Mesothelial cell of epicardium (in vitro differentiated cells): ENCODE measurements at regions not wholly inside any gene's neighbourhood (a gene's known extent, or its start where the extent isn't known, plus 50 kb on each side); places are given as distances from the start of the nearest gene placed in this dataset.

Experiments
- DNase-seq, 2 experiments: peaks; one replicate each; pipeline ENCODE4 v3.0.0; 2021; ENCODE audit warnings: low spot score in 2 of 2; ENCODE audit not compliant: unreplicated experiment in 2 of 2
- H3K27ac Mint-ChIP-seq: 2 replicates; pipeline ENCODE4 v1.8.0; 2021; ENCODE audit warnings: mixed read lengths
- H3K27me3 Mint-ChIP-seq: 2 replicates; pipeline ENCODE4 v1.8.0; 2021; ENCODE audit warnings: low read depth, mixed read lengths
- H3K36me3 Mint-ChIP-seq: 2 replicates; pipeline ENCODE4 v1.8.0; 2021; ENCODE audit warnings: mixed read lengths
- H3K4me1 Mint-ChIP-seq: 2 replicates; pipeline ENCODE4 v1.8.0; 2021; ENCODE audit warnings: mixed read lengths
- H3K4me3 Mint-ChIP-seq: 2 replicates; pipeline ENCODE4 v1.8.0; 2021; ENCODE audit warnings: mild to moderate bottlenecking, moderate library complexity, mixed read lengths
- H3K9me3 Mint-ChIP-seq: 2 replicates; pipeline ENCODE4 v1.8.0; 2021; ENCODE audit warnings: mixed read lengths
- CTCF ChIP-seq: fragments of 200-600 bp; sonication (generic); IDR thresholded peaks from one replicate; pipeline ENCODE4 v1.5.0; 2021; ENCODE audit warnings: antibody characterized with exemption; ENCODE audit not compliant: unreplicated experiment

GRCh38 chr11:92882828-92883611 is 86.4 kb upstream of the MTNR1B start:
- Mint-ChIP-seq H3K4me3 (no peak overlapping the region), H3K36me3 (peaks cover 16% of the 10 kb centered on the region)

DNA sequence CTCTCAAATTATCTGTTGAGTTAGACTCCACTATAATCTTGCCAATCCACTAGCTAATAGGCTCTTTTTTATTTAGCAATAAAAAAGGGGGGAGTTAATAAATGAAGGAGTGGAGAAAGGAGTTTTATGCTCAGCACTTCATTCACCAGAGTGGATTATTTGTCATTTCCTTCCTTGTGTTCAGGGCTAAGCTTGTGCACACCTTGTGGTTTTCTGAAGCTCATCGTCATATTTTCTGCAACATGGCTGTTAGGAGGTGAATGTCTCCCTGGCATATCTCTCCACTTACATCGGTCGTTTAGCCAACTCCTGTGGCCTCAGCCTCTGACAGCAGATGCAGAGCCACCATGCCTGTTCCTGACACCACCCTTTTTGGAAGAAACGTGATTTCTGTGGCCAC is 83.9 kb upstream of the MTNR1B start:
- TF ChIP-seq CTCF: no peak
- no peak overlapping the region for H3K4me3 Mint-ChIP-seq
- H3K9me3 Mint-ChIP-seq: peaks cover 10% of the 10 kb centered on the region
- no peak for DNase-seq
- no peak overlapping the region for H3K27ac Mint-ChIP-seq
- H3K36me3 Mint-ChIP-seq: peaks cover 18% of the 10 kb centered on the region
- peaks cover 8% of the 10 kb centered on the region for H3K4me1 Mint-ChIP-seq
- peaks cover 6% of the 10 kb centered on the region for H3K27me3 Mint-ChIP-seq

More at GRCh38 chr11:92882828-92883611, 86.4 kb upstream of the MTNR1B start:
- Mint-ChIP-seq H3K27ac (no peak overlapping the region), H3K27me3 (peaks cover 4% of the 10 kb centered on the region), H3K4me1 (peaks cover 8% of the 10 kb centered on the region), H3K9me3 (peaks cover 10% of the 10 kb centered on the region)
- no peak for TF ChIP-seq CTCF
- no peak for DNase-seq

DNA sequence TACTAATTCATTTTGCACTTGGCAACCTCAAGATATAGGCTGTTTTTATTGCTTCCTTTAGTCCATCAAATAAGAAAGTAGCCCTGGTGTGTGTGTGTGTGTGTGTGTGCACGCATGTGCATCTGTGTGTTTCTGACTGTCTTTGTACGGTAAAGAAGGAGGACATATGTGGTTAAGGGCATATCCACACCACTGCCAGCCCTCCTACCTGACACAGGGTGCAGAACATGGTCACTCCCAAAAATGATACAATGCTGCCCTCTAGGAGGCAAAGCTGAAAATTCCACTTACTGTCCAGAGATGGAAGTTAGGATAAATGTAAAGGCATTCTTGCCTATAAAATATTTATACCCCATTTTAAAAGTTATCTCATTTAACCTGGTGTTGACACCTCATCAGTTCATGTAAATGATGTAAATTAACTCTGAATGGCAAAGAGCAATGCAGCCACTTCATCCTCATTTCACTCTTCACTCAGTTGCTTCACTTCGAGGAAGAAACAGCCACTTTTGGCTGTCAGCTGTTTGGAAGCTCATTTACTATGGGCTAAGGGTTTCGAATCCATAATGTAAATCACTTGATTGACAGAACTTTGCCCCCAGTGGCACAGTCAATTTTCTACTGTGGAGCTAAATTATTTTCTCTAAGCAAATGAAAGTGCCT is 83.1 kb upstream of the MTNR1B start:
- peak; percentile 35 to 52 for DNase-seq
- peaks cover 18% of the 10 kb centered on the region for H3K36me3 Mint-ChIP-seq
- peaks cover 10% of the 10 kb centered on the region for H3K9me3 Mint-ChIP-seq
- no peak overlapping the region for H3K4me3 Mint-ChIP-seq
- peaks cover 6% of the 10 kb centered on the region for H3K27me3 Mint-ChIP-seq
- peak; percentile 66 for TF ChIP-seq CTCF
- H3K27ac Mint-ChIP-seq: no peak overlapping the region
- peaks cover 8% of the 10 kb centered on the region for H3K4me1 Mint-ChIP-seq

- Mint-ChIP-seq H3K4me3 (no peak overlapping the region), H3K27me3 (peaks cover 5% of the 10 kb centered on the region), H3K36me3 (peaks cover 8% of the 10 kb centered on the region), H3K27ac (no peak overlapping the region), H3K4me1 (peaks cover 17% of the 10 kb centered on the region), H3K9me3 (peaks cover 7% of the 10 kb centered on the region)
- DNase-seq: no peak
- no peak for TF ChIP-seq CTCF
Observed at GRCh38 chr11:92888696-92889095, 80.8 kb upstream of the MTNR1B start.

GRCh38 chr11:92890846-92891245 is 78.6 kb upstream of the MTNR1B start:
- peaks cover 4% of the 10 kb centered on the region for H3K27me3 Mint-ChIP-seq
- no peak for DNase-seq
- H3K9me3 Mint-ChIP-seq: no peaks in the 10 kb centered on the region
- no peak overlapping the region for H3K27ac Mint-ChIP-seq
- no peak for TF ChIP-seq CTCF
- H3K4me1 Mint-ChIP-seq: peaks cover 13% of the 10 kb centered on the region
- no peak overlapping the region for H3K4me3 Mint-ChIP-seq
- peaks cover 1% of the 10 kb centered on the region for H3K36me3 Mint-ChIP-seq
